ENCODE measurements at regions not wholly inside any gene's neighbourhood (a gene's known extent, or its start where the extent isn't known, plus 50 kb on each side); places are given as distances from the start of the nearest gene placed in this dataset.

DNA sequence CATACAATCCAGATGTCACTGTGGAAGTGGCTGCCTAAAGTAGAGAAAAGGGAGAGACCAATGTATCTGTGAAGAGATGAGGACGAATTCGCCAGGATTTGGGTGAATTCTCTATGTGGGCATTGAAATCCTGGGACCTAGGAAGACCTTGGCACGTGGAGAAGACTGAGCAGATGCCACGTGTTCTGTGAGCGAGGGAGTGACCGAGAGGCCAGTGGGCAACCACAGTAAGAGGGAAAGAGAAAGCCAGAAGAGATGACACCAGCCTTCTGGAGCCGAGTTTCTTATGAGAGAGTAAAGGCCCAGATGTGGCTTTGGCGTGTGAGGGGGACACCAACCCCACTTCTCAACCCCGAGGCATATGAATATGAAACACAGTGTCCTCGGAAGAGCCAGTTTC lies 228.1 kb downstream of the BUD13 start:
- no peaks in the 10 kb centered on the region for H3K9me2 ChIP-seq (ENCODE audit: insufficient read depth, low read length)

DNA sequence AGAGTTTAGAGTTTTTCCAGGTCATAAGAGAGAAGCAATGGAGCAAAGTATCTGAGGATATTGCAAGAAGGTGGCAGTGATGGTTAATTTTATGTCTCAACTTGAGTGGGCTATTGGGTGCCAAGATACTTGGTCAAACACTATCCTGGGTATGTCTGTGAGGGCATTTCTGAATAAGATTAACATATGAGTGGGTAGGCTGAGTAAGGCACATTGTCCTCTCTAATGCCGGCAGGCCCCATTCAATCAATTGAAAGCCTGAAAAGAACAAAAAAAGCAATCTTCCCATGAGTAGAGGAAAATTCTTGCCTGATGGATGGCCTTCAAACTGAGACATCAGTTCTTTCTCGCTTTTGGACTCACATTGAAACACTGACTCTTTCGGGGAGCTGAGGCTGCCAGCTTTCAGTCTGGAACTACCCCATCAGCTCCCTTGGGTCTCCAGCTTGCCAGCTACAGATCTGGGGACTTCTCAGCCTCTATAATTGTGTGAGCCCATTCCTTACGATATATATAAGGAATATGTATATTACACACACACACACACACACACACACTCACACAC lies 228.8 kb downstream of the BUD13 start:
- Histone ChIP-seq H3F3A (ENCODE audit: insufficient read depth, low read length, poor library complexity, severe bottlenecking) (no peaks in the 10 kb centered on the region), H2AFZ (ENCODE audit: low read depth, low read length) (no peak overlapping the region), H3K9ac (ENCODE audit: low read length) (no peak overlapping the region), H3K36me3 (ENCODE audit: insufficient read depth, low read length) (no peaks in the 10 kb centered on the region), H3K4me2 (ENCODE audit: low read length) (no peak overlapping the region), H4K20me1 (ENCODE audit: insufficient read depth) (no peaks in the 10 kb centered on the region), H3K27ac (ENCODE audit: low read length) (no peak overlapping the region), H3K79me2 (replicated peaks; ENCODE audit: insufficient read depth, low read length) (no peaks in the 10 kb centered on the region), H3K9me3 (ENCODE audit: low read length) (no peaks in the 10 kb centered on the region), H3K27me3 (ENCODE audit: insufficient read depth, low read depth, low read length) (no peaks in the 10 kb centered on the region), H3K4me3 (ENCODE audit: low read length) (no peak overlapping the region), H3K9me2 (ENCODE audit: insufficient read depth, low read length) (no peaks in the 10 kb centered on the region)
- TF ChIP-seq SMC3 (conservative IDR thresholded peaks at IDR 0.05; ENCODE audit: poor library complexity) (no peak), EP300 (conservative IDR thresholded peaks at IDR 0.05; ENCODE audit: poor library complexity, severe bottlenecking) (no peak), POLR2AphosphoS5 (IDR thresholded peaks at IDR 0.05) (no peak), EZH2 (IDR thresholded peaks at IDR 0.05; ENCODE audit: borderline replicate concordance, insufficient read depth, low read length, poor library complexity, severe bottlenecking) (no peak), MXI1 (conservative IDR thresholded peaks at IDR 0.05; ENCODE audit: poor library complexity, severe bottlenecking) (no peak), RAD21 (conservative IDR thresholded peaks at IDR 0.05) (no peak)
- TF ChIP-seq, protein P1, sequence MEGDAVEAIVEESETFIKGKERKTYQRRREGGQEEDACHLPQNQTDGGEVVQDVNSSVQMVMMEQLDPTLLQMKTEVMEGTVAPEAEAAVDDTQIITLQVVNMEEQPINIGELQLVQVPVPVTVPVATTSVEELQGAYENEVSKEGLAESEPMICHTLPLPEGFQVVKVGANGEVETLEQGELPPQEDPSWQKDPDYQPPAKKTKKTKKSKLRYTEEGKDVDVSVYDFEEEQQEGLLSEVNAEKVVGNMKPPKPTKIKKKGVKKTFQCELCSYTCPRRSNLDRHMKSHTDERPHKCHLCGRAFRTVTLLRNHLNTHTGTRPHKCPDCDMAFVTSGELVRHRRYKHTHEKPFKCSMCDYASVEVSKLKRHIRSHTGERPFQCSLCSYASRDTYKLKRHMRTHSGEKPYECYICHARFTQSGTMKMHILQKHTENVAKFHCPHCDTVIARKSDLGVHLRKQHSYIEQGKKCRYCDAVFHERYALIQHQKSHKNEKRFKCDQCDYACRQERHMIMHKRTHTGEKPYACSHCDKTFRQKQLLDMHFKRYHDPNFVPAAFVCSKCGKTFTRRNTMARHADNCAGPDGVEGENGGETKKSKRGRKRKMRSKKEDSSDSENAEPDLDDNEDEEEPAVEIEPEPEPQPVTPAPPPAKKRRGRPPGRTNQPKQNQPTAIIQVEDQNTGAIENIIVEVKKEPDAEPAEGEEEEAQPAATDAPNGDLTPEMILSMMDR (IDR thresholded peaks at IDR 0.05; ENCODE audit: poor library complexity, severe bottlenecking) = no peak
- TF ChIP-seq, protein P2, sequence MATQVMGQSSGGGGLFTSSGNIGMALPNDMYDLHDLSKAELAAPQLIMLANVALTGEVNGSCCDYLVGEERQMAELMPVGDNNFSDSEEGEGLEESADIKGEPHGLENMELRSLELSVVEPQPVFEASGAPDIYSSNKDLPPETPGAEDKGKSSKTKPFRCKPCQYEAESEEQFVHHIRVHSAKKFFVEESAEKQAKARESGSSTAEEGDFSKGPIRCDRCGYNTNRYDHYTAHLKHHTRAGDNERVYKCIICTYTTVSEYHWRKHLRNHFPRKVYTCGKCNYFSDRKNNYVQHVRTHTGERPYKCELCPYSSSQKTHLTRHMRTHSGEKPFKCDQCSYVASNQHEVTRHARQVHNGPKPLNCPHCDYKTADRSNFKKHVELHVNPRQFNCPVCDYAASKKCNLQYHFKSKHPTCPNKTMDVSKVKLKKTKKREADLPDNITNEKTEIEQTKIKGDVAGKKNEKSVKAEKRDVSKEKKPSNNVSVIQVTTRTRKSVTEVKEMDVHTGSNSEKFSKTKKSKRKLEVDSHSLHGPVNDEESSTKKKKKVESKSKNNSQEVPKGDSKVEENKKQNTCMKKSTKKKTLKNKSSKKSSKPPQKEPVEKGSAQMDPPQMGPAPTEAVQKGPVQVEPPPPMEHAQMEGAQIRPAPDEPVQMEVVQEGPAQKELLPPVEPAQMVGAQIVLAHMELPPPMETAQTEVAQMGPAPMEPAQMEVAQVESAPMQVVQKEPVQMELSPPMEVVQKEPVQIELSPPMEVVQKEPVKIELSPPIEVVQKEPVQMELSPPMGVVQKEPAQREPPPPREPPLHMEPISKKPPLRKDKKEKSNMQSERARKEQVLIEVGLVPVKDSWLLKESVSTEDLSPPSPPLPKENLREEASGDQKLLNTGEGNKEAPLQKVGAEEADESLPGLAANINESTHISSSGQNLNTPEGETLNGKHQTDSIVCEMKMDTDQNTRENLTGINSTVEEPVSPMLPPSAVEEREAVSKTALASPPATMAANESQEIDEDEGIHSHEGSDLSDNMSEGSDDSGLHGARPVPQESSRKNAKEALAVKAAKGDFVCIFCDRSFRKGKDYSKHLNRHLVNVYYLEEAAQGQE (IDR thresholded peaks at IDR 0.05; ENCODE audit: borderline replicate concordance) = no peak

More for the DNA sequence above, 228.1 kb downstream of the BUD13 start:
- H2AFZ ChIP-seq (ENCODE audit: low read depth, low read length) = no peak overlapping the region
- no peak overlapping the region for H3K4me3 ChIP-seq (ENCODE audit: low read length)
- H4K20me1 ChIP-seq (ENCODE audit: insufficient read depth) = no peaks in the 10 kb centered on the region
- H3K79me2 ChIP-seq (replicated peaks; ENCODE audit: insufficient read depth, low read length) = no peaks in the 10 kb centered on the region
- H3K27me3 ChIP-seq (ENCODE audit: insufficient read depth, low read depth, low read length) = no peaks in the 10 kb centered on the region
- no peak overlapping the region for H3K4me2 ChIP-seq (ENCODE audit: low read length)
- H3F3A ChIP-seq (ENCODE audit: insufficient read depth, low read length, poor library complexity, severe bottlenecking) = no peaks in the 10 kb centered on the region
- H3K9ac ChIP-seq (ENCODE audit: low read length) = no peak overlapping the region
- no peaks in the 10 kb centered on the region for H3K36me3 ChIP-seq (ENCODE audit: insufficient read depth, low read length)
- H3K9me3 ChIP-seq (ENCODE audit: low read length) = no peaks in the 10 kb centered on the region
- TF ChIP-seq TAF1 (IDR thresholded peaks at IDR 0.05; ENCODE audit: low read depth) (no peak), POLR2AphosphoS5 (IDR thresholded peaks at IDR 0.05) (no peak), RAD21 (conservative IDR thresholded peaks at IDR 0.05) (no peak), EZH2 (IDR thresholded peaks at IDR 0.05; ENCODE audit: borderline replicate concordance, insufficient read depth, low read length, poor library complexity, severe bottlenecking) (no peak), EP300 (conservative IDR thresholded peaks at IDR 0.05; ENCODE audit: poor library complexity, severe bottlenecking) (no peak), MXI1 (conservative IDR thresholded peaks at IDR 0.05; ENCODE audit: poor library complexity, severe bottlenecking) (no peak)
- TF ChIP-seq, protein P1 (IDR thresholded peaks at IDR 0.05; ENCODE audit: poor library complexity, severe bottlenecking) = no peak
- TF ChIP-seq, protein P2 (IDR thresholded peaks at IDR 0.05; ENCODE audit: borderline replicate concordance) = no peak
- no peak overlapping the region for H3K27ac ChIP-seq (ENCODE audit: low read length)

All from neural cell (in vitro differentiated cells).